LoVo (cell line): ENCODE measurements at regions not wholly inside any gene's neighbourhood (a gene's known extent, or its start where the extent isn't known, plus 50 kb on each side); places are given as distances from the start of the nearest gene placed in this dataset.
A peak's percentile ranks its signal among the peaks of the same experiment; 100 is the strongest.
"Not testable (repeated sequence)": the region's sequence is repeated elsewhere in the genome, so short reads cannot be mapped to it uniquely, and the experiment has no call there.

Experiments
- DNase-seq: peaks from one replicate; pipeline ENCODE4 v3.0.0-alpha.2; 2016; ENCODE audit warnings: low spot score

DNA sequence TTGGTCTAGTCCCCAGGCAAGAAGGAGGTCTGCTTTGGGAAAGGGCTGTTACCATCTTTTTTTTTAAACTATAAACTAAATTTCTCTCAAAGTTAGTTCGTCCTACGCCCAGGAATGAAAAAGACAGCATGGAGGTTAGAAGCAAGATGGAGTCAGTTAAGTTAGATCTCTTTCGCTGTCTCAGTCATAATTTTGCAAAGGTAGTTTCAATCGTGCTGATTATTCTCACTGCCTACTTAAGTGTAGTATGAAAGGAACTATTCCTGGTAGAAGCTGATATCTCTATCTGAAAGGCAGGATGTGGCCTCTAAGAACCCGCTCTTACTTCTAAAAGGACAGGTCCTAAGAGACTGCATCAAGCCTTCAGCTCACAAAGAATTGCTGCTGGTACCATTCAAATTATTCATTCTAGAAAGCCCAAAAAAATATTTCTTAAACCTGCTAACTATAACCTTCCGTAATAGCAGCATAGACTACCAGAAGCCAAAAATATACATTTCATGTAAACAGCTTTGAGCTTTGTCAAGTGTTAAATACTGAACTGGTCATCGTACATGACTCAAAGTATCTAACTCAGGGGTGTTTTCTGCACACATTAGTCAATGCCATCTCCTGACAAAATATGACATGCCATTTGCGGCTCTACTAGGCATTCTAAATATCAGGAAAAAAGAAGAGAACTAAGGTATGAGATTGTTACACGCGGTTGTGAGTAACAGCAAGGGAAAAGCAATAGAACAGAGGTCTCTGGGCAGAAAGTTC is 96.0 kb upstream of the CCDC80 start:
- DNase-seq = no peak

DNA sequence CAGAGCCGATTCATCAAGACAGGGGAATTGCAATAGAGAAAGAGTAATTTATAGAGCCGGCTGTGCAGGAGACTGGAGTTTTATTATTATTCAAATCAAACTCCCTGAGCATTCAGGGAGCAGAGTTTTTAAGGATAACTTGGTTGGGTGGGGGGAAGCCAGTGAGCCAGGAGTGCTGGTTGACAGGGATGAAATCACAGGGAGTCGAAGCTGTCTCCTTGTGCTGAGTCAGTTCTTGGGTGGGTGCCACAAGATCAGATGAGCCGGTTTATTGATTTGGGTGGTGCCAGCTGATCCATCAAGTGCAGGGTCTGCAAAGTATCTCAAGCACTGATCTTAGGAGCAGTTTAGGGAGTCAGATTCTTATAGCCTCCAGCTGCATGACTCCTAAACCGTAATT is 95.4 kb upstream of the CCDC80 start:
- no peak for DNase-seq

DNA sequence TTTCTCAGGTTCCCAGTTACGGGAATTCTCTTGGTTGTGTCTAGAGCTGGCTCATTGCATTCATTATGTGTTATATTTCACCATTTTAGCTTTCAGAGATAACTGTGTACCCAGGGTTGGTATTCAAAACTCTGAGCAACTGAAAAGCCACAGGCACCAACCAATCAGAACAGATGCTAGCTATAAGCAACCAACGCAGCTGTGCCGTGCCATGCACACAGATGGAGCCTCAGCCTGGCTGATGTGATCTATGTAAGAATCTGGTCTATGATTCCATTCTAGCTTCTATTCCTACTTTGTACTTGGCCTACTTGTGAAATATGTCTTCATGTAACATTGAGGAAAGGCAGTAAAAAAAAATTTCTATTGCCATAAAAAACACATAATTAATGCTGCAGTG is 95.0 kb upstream of the CCDC80 start:
- DNase-seq = no peak

DNA sequence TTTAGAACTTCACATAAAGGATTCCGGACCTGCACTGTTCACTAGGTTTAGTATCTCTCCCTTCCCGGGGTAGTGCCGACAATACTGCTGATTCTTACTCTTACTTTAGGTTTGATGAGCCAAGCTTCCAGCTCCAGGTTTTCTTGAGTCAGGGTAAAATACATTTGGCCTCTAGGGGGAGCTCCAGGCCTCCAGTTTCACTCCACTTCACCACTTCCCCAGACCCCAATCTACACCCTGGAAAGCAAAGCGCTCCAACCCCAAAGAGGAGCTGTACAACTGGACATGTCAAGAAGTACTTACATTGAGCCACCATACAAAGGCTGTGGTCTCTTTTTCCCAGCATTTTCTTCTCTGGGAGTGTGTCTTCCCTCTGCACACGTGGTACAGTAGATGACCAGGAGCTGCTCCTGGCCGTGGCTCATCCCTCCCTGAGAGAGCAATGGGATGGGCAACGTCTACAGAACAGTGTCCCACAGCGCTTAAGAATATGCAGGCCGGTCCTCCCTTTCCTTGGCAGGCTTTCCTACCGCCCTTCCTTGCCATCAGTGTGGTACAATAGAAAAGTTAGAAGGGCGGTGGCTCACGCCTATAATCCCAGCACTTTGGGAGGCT is 93.9 kb upstream of the CCDC80 start:
- peak; percentile 59 for DNase-seq

DNA sequence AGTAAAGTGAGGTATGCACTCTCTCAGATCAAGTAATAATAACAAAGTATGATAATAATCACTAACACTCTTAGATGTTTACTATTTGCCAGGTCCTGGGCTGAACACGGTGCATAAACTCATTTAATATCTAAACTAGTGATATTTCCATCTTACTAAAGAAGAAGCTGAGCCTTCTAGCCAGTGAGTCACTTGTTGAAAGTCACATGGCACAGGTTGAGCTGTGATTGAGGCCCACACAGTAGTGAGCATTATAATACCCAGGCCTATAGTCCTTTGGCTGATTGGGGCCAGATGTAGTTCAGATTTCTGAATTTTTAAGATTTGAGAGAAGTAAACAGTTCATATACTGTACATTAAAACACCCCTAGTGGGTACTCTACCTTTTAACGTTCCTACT is 93.2 kb upstream of the CCDC80 start:
- no peak for DNase-seq

DNA sequence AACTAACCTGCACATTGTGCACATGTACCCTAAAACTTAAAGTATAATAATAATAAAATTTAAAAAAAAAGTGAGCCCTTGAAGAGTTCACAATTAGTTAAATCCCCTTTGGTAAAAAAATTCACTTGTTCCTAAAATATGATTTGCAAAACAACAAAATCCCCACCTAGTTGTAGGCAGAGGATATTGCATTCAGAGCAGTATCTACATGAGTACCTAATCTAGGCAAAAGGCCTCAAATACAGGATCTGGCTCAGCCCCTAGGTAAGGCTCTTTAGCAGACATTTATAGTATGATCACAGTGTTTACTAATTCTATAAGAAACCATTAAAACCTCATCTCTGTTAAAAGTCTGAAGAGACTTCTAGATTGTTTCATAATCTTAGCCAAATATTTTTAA is 89.3 kb upstream of the CCDC80 start:
- DNase-seq = no peak

DNA sequence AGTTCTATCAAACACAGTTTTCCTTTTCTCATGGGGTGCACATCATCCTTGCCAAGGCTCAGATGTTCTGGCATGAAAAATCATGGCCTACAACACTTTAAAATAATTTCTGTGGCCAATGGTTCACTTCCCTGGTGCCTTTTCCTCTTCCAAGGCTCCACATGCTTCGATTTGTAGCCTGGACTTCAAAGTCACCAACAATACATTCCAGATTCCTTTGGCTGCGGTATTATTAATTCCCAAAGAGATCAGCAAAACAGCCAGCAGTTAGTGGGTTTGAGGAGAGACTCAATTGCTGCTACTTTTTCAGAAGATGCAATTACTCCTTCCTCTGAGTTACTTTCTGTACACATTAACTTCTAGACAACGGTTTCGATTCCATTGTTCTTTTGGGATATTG is 80.3 kb upstream of the CCDC80 start:
- DNase-seq = no peak

DNA sequence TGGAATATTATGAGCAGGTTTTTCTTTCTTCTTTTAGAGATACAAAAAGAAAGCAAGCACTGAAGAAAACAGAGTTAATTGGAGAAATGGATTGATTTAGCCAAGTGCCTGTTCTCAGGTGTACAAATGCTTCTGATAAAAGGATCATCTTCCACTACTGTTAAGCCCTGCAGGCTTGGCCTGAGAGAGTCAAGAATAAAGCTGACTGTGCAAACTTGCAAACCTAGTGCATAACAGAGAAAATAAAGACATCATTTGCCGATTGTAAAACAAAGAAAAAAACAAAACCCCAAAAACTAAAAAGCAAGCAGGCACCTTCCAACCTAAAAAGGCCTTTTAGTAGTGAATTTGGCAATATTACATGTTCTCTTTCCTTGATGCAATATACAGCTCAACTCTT is 78.0 kb upstream of the CCDC80 start:
- no peak for DNase-seq

DNA sequence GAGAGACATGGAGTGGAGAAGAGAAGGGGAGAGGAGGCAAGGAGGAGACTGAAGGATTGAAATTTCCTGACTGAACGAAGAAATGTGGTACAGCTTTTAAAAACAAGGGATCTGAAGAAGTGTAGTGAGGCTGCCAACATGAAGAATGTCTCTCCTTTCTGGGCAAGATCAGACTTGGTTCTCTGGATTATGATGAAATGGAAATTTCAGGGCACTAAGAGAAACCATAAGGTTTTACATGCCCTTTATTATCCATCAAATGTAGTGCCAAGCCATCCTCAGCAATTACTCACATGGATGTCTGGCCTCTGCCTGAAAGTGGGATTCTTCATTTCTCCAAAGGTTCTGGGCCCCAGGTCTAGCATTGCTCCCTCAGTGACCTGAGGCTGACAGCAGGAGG is 77.6 kb upstream of the CCDC80 start:
- DNase-seq = no peak

DNA sequence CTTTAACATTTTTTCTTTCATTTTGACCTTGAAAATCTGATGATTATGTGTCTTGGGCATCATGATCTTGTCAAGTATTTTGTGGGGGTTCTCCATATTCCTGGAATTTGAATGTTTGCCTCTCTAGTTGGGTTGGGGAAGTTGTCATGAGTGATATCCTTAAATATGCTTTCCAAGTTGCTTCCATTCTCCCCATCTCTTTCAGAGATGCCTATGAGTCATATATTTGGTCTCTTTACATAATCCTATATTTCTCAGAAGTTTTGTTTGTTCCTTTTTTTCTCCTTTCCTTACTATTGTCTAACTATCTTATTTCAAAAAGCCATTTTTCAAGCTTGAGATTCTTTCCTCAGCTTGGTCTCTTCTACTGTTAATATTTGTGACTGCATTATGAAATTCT is 69.0 kb upstream of the CCDC80 start:
- no peak for DNase-seq

DNA sequence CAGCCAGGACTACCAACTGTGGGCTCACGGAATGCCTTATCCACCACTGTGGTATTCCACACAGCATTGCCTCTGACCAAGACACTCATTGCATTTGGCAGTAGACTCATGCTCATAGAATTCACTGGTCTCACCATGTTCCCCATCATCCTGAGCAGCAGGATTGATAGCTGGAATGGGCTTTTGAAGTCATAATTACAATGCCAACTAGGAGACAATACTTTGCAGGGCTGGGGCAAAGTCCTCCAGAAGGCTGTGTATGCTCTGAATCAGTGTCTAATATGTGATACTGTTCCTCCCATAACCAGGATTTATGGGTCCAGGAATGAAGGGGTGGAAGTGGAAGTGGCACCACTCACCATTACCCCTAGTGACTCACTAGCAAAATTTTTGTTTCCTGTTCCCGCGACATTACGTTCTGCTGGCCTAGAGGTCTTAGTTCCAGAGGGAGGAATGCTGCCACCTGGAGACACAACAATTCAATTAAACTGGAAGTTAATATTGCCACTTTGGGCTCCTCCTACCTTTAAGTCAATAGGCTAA is 58.6 kb upstream of the CCDC80 start:
- DNase-seq = no peak

DNA sequence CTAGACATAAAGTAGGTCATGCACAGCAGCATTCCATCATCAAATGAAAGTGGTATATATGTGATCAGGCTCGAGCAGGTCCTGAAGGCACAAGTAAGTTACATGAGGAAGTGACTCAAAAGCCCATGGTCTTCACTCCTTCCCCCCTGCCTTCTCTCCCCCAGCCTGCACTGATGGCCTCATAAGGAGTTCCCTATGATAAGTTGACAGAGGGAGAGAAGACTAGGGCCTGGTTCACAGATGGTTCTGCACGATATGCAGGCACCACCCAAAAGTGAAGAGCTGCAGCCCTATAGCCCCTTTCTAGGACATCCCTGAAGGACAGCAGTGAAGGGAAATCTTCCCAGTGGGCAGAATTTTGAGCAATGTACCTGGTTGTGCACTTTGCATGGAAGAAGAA is 57.5 kb upstream of the CCDC80 start:
- not testable (repeated sequence) for DNase-seq

DNA sequence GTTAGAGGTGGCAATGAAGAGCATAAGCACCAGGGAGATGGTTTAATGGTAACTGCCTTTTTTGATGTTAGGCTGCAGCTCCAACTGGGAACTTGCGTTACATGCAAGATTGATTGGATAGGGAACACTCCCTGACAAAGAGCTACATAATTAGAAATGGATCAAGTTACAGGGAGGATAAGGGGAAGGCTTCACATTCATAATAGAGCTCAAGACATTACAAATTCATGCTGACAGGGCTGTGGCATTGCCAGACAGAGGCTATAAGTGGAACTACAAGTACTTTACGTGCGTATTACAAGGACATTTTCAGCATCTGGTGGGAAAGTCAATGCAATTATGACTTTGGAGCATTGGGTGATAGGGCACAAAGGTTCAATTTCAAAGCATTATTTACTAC is 55.3 kb upstream of the CCDC80 start:
- not testable (repeated sequence) for DNase-seq

DNA sequence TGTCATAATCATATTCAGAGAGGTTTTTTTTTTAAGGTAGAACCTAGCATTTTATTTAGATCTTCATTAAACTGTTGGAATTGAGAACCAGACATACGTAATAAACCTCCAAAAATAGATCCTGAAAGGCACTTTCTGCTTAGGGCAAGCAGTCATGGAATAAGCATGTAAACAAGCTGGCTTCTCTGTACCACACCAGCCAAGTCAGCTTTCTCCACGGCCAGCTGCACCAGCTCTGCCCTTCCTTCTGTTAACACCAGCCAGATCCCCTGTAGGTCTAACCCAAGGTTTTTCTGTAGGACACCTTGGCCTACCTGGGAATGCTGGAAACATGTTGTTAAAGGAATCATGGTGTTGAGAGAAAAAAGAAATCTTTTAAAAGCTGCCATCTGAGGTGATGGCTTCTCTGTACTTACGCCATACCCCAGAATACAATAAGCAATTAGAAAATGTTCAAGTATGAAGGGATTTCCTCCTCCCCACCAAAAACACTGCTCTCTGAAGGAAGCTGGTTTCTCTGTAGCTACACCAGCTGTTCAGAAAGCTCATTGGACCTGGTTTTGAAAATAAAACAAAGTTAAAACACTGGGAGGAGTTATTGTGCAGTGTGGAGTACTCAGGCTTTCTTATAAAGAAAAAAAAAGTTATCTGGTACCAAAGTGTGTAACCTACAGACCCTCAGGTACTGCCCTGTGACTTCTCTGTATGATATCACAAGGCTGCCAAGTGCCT is 54.6 kb upstream of the CCDC80 start:
- DNase-seq = not testable (repeated sequence)

DNA sequence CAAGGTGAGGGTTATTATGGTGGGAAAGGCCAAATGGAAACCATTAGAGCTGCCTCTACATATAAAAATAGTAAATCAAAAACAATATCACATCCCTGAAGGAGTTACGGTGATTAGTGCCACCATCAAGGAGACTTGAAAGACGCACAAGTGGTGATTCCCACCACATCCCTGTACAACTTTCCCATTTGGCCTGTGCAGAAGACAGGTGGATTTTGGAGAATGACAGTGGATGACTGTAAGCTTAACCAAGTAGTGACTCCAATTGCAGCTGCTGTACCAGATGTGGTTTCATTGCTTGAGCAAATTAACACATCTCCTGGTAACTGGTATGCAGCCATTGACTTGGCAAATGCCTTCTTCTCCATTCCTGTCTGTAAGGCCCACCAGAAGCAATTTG is 54.0 kb upstream of the CCDC80 start:
- not testable (repeated sequence) for DNase-seq

DNA sequence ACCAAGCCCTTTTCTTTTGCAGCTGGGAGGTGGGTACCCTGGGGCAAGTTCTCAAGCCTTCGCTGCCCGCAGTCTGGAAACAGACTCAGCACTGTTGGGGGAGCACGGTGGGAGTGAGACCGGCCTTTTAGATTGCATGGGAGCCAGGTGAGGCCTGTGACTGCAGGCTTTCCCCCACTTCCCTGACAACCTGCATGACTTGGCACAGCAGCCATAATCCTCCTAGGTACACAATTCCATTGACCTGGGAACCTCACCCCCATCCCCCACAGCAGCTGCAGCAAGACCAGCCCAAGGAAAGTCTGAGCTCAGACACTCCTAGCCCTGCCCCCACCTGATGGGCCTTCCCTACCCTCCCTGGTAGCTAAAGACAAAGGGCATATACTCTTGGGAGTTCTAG is 52.2 kb upstream of the CCDC80 start:
- no peak for DNase-seq
